SU-DHL-6 (cell line): ENCODE measurements at regions not wholly inside any gene's neighbourhood (a gene's known extent, or its start where the extent isn't known, plus 50 kb on each side); places are given as distances from the start of the nearest gene placed in this dataset.

Experiments
- H2AFZ ChIP-seq: fragments of 200-600 bp; sonication (generic); 2 replicates; pipeline ENCODE4 v1.6.1; 2014; ENCODE audit warnings: low read depth, mild to moderate bottlenecking, moderate library complexity, mixed read lengths, antibody characterized with exemption, low read length; ENCODE audit not compliant: severe bottlenecking
- H3F3A ChIP-seq: fragments of 200-600 bp; shearing (Covaris generic); 2 replicates; pipeline ENCODE4 v1.6.0; 2016; ENCODE audit warnings: antibody characterized with exemption, mild to moderate bottlenecking; ENCODE audit not compliant: insufficient read depth
- H3K27ac ChIP-seq: fragments of 200-600 bp; sonication (generic); 2 replicates; pipeline ENCODE4 v1.5.1; 2016; ENCODE audit warnings: low read depth, mild to moderate bottlenecking, low read length, moderate library complexity, mixed read lengths
- H3K27me3 ChIP-seq: fragments of 200-600 bp; sonication (generic), shearing (Covaris generic); 2 replicates; pipeline ENCODE4 v1.6.0; 2014; ENCODE audit warnings: mild to moderate bottlenecking, low read length
- H3K36me3 ChIP-seq: fragments of 200-600 bp; sonication (generic); 2 replicates; pipeline ENCODE4 v1.6.1; 2014; ENCODE audit warnings: mild to moderate bottlenecking, low read length, mixed read lengths
- H3K4me2 ChIP-seq: fragments of 300-600, 200-600 bp; shearing (Covaris generic), sonication (generic); 2 replicates; pipeline ENCODE4 v1.6.0; 2014; ENCODE audit warnings: low read length, low read depth, mild to moderate bottlenecking; ENCODE audit not compliant: poor library complexity, severe bottlenecking
- H3K4me3 ChIP-seq: fragments of 200-600 bp; sonication (generic); 2 replicates; pipeline ENCODE4 v1.5.1; 2014; ENCODE audit warnings: antibody characterized with exemption, low read length, mild to moderate bottlenecking, mixed read lengths; ENCODE audit not compliant: insufficient read depth, poor library complexity, severe bottlenecking
- H3K79me2 ChIP-seq: fragments of 200-600 bp; sonication (generic); 2 replicates; pipeline ENCODE4 v1.6.1; 2014; ENCODE audit warnings: mild to moderate bottlenecking, low read length, moderate library complexity; ENCODE audit not compliant: insufficient read depth
- H3K9ac ChIP-seq: fragments of 200-600 bp; sonication (generic); 2 replicates; pipeline ENCODE4 v1.7.0; 2014; ENCODE audit warnings: mild to moderate bottlenecking, low read length
- H3K9me2 ChIP-seq: fragments of 200-600 bp; sonication (generic); replicated peaks from 2 replicates; pipeline ENCODE4 v1.6.1; 2014; ENCODE audit warnings: low read length; ENCODE audit not compliant: insufficient read depth
- H3K9me3 ChIP-seq: fragments of 200-600 bp; sonication (generic); 2 replicates; pipeline ENCODE4 v1.6.1; 2014; ENCODE audit warnings: low read length, mixed read lengths; ENCODE audit not compliant: insufficient read depth
- H4K20me1 ChIP-seq: fragments of 200-600 bp; sonication (generic); 2 replicates; pipeline ENCODE4 v1.6.1; 2014; ENCODE audit warnings: low read depth, mild to moderate bottlenecking, antibody characterized with exemption, low read length, moderate library complexity, mixed read lengths
- EZH2phosphoT487 ChIP-seq: fragments of 200-600 bp; sonication (generic), shearing (Covaris generic); conservative IDR thresholded peaks from 2 replicates; pipeline ENCODE4 v1.6.1; 2018; ENCODE audit warnings: mild to moderate bottlenecking, antibody characterized with exemption, low read length, moderate library complexity, mixed read lengths
- TF ChIP-seq, protein P1 (sequence below): fragments of 200-600 bp; sonication (generic); IDR thresholded peaks from one replicate; pipeline ENCODE4 v1.5.1; 2017; ENCODE audit warnings: antibody characterized with exemption, mild to moderate bottlenecking, low read length, moderate library complexity; ENCODE audit not compliant: insufficient read depth, poor library complexity, severe bottlenecking

GRCh38 chr10:57973451-57973850 lies 294.2 kb downstream of the IPMK start:
- H4K20me1 ChIP-seq, result no peaks in the 10 kb centered on the region
- no peaks in the 10 kb centered on the region for H3F3A ChIP-seq
- H3K27me3 ChIP-seq, result no peaks in the 10 kb centered on the region
- no peaks in the 10 kb centered on the region for H3K9me2 ChIP-seq
- no peak overlapping the region for H3K4me2 ChIP-seq
- H3K9ac ChIP-seq, result no peak overlapping the region
- no peaks in the 10 kb centered on the region for H3K9me3 ChIP-seq
- TF ChIP-seq EZH2phosphoT487, result no peak
- TF ChIP-seq, protein P1, sequence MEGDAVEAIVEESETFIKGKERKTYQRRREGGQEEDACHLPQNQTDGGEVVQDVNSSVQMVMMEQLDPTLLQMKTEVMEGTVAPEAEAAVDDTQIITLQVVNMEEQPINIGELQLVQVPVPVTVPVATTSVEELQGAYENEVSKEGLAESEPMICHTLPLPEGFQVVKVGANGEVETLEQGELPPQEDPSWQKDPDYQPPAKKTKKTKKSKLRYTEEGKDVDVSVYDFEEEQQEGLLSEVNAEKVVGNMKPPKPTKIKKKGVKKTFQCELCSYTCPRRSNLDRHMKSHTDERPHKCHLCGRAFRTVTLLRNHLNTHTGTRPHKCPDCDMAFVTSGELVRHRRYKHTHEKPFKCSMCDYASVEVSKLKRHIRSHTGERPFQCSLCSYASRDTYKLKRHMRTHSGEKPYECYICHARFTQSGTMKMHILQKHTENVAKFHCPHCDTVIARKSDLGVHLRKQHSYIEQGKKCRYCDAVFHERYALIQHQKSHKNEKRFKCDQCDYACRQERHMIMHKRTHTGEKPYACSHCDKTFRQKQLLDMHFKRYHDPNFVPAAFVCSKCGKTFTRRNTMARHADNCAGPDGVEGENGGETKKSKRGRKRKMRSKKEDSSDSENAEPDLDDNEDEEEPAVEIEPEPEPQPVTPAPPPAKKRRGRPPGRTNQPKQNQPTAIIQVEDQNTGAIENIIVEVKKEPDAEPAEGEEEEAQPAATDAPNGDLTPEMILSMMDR, result no peak
- no peak overlapping the region for H3K4me3 ChIP-seq
- H2AFZ ChIP-seq, result no peak overlapping the region
- no peaks in the 10 kb centered on the region for H3K79me2 ChIP-seq
- H3K27ac ChIP-seq, result no peak overlapping the region
- no peaks in the 10 kb centered on the region for H3K36me3 ChIP-seq

GRCh38 chr10:57972783-57973182 lies 294.9 kb downstream of the IPMK start:
- H3K36me3 ChIP-seq, result no peaks in the 10 kb centered on the region
- H3K4me3 ChIP-seq, result no peak overlapping the region
- no peak overlapping the region for H3K27ac ChIP-seq

DNA sequence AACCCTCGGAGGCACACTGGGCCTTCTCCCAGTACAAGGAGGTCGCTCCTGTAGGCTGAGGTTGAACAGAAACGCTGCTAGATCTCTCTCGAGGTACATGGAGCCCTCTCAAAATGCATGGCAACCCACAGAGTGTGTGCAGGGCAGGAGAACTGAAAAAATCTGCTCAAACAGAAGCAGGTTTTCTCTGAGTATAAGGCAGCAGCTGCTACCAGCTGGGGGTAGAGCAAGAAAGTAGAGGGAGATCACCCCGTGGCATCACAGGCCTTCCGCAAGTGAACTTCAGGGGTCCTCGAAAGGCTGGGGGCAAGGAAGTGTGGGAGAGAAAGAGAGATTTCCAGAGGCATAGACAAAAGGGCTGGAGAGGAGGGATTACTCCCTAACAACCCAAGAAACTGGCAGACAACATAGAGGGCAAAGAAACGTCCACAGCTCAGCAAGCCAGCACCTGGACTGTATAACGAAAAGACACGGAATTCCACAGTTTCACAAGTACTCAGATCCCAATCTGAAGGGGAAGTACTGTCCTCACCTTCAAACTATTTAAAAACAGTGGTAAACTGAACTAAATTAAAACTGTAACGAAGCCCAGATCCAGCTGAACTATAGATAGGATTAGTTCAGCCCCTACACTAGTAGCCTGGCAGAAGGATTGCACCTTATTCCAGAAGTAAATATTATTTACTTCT lies 299.2 kb downstream of the IPMK start:
- no peak overlapping the region for H3K4me2 ChIP-seq
- H3K4me3 ChIP-seq, result no peak overlapping the region
- no peak for TF ChIP-seq EZH2phosphoT487
- TF ChIP-seq, protein P1, result no peak
- H3K27ac ChIP-seq, result no peak overlapping the region
- no peaks in the 10 kb centered on the region for H3K79me2 ChIP-seq
- H3K36me3 ChIP-seq, result no peaks in the 10 kb centered on the region
- no peaks in the 10 kb centered on the region for H3K9me3 ChIP-seq
- no peaks in the 10 kb centered on the region for H3K9me2 ChIP-seq
- H3K27me3 ChIP-seq, result no peaks in the 10 kb centered on the region
- no peaks in the 10 kb centered on the region for H4K20me1 ChIP-seq
- H2AFZ ChIP-seq, result no peak overlapping the region
- H3K9ac ChIP-seq, result no peak overlapping the region
- no peaks in the 10 kb centered on the region for H3F3A ChIP-seq

More at GRCh38 chr10:57972783-57973182, 294.9 kb downstream of the IPMK start:
- H3F3A ChIP-seq, result no peaks in the 10 kb centered on the region
- TF ChIP-seq EZH2phosphoT487, result no peak
- TF ChIP-seq, protein P1, result no peak
- no peak overlapping the region for H3K4me2 ChIP-seq
- no peak overlapping the region for H2AFZ ChIP-seq
- no peaks in the 10 kb centered on the region for H3K27me3 ChIP-seq
- no peaks in the 10 kb centered on the region for H4K20me1 ChIP-seq
- H3K9me2 ChIP-seq, result no peaks in the 10 kb centered on the region
- H3K9ac ChIP-seq, result no peak overlapping the region
- H3K79me2 ChIP-seq, result no peaks in the 10 kb centered on the region
- H3K9me3 ChIP-seq, result no peaks in the 10 kb centered on the region
